NB4 (cell line): ENCODE measurements at regions not wholly inside any gene's neighbourhood (a gene's known extent, or its start where the extent isn't known, plus 50 kb on each side); places are given as distances from the start of the nearest gene placed in this dataset.

Source experiments
- CTCF ChIP-seq: IDR thresholded peaks from one replicate; pipeline ENCODE4 v1.5.1; 2012; ENCODE audit warnings: low read depth, low read length
- MYC ChIP-seq: IDR thresholded peaks from 2 replicates; pipeline ENCODE4 v1.6.1; 2011; ENCODE audit warnings: low read depth, low read length
- POLR2A ChIP-seq: IDR thresholded peaks from 2 replicates; pipeline ENCODE4 v1.6.1; 2011; ENCODE audit warnings: mild to moderate bottlenecking; ENCODE audit not compliant: insufficient read length; ENCODE audit errors: extremely low read depth

DNA sequence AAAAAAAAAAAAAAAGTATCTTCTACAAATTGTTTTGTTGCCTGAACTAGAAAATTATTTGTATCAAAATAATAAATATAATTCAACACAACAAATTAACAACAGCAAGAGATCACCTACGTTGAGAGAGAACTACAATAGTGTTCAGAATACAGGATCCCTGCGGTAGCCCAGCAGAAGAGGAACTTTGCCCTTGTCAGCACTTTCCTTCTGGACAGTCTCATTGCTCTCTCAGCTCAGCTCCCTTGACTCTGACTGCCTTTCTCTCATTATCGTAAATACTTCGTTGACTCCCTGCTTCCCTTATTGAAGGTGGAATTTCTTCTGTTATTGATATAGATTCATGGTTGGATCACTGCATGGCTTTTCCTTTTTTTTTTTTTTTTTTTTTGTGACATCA is 469.5 kb upstream of the VSTM2A start:
- no peak for TF ChIP-seq CTCF
- TF ChIP-seq POLR2A, result no peak
- TF ChIP-seq MYC, result no peak
